ENCODE measurements at regions not wholly inside any gene's neighbourhood (a gene's known extent, or its start where the extent isn't known, plus 50 kb on each side); places are given as distances from the start of the nearest gene placed in this dataset.

GRCh38 chr12:115752913-115753726 lies 524.4 kb downstream of the MED13L start:
- dilution Hi-C loops (cut with MboI; ENCODE audit: extremely low pct_ligation_motif_present, low sequenced_read_pairs): no loop called here
- H4K20me1 ChIP-seq (replicated peaks; ENCODE audit: control insufficient read depth, extremely low read depth, insufficient read depth, low read length): no peaks in the 10 kb centered on the region
- H2AFZ ChIP-seq (ENCODE audit: low read depth, low read length): no peak overlapping the region
- no peak overlapping the region for H3K9ac ChIP-seq (replicated peaks; ENCODE audit: extremely low read depth, insufficient read depth, low read length)
- H3K79me2 ChIP-seq (ENCODE audit: control insufficient read depth, insufficient read depth, low read length): no peaks in the 10 kb centered on the region
- H3K9me1 ChIP-seq (replicated peaks; ENCODE audit: control insufficient read depth, extremely low read depth, insufficient read depth, low read length): no peaks in the 10 kb centered on the region
- no peak overlapping the region for H3K27ac ChIP-seq (ENCODE audit: insufficient read depth, low read depth, low read length)
- POLR2A ChIA-PET: no interaction called here
- H3K36me3 ChIP-seq (ENCODE audit: control insufficient read depth in 2 of 2, extremely low read depth in 1 of 2, insufficient read depth in 2 of 2, low read length in 2 of 2): no peaks in the 10 kb centered on the region
- peak; percentile 18 for DNase-seq (ENCODE audit: low read depth, low spot score)
- TF ChIP-seq FOS (IDR thresholded peaks at IDR 0.05; ENCODE audit: borderline replicate concordance, insufficient read depth, low read length) (no peak), CTCF (IDR thresholded peaks at IDR 0.05; ENCODE audit: extremely low read depth in 1 of 2, insufficient read depth in 1 of 2, low read depth in 1 of 2, low read length in 2 of 2) (peak; percentile 7 to 22)
- H3K9me3 ChIP-seq (replicated peaks; ENCODE audit: control insufficient read depth, insufficient read depth, low read length): no peaks in the 10 kb centered on the region
- H3K27me3 ChIP-seq (ENCODE audit: control insufficient read depth in 2 of 2, insufficient read depth in 2 of 2, low read length in 2 of 2): no peaks in the 10 kb centered on the region
- intact Hi-C loops (cut with micrococcal nuclease): loop anchor here (1.0 kb wide), 3 partner anchors 1085 to 1773 kb away; no protein-coding TSS in a partner anchor
- H3K4me3 ChIP-seq (replicated peaks in 1 of 3; ENCODE audit: insufficient read depth in 1 of 3, low read depth in 1 of 3, low read length in 3 of 3): no peak overlapping the region
- H3K4me2 ChIP-seq (ENCODE audit: insufficient read depth, low read length): no peak overlapping the region
- FAIRE-seq: no peak
- H3K4me1 ChIP-seq (ENCODE audit: control insufficient read depth, extremely low read depth, insufficient read depth, low read length): no peaks in the 10 kb centered on the region
- CTCF ChIA-PET: interaction anchor here (1.1 kb wide), 1 partner anchor 1773 kb away, joined by 3 read pairs; no protein-coding TSS in a partner anchor
- BruUV-seq (replicated peaks): no TSS peak

GRCh38 chr12:115752156-115752555 lies 525.3 kb downstream of the MED13L start:
- Histone ChIP-seq H3K4me1 (ENCODE audit: control insufficient read depth, extremely low read depth, insufficient read depth, low read length) (no peaks in the 10 kb centered on the region), H3K4me3 (replicated peaks in 1 of 3; ENCODE audit: insufficient read depth in 1 of 3, low read depth in 1 of 3, low read length in 3 of 3) (no peak overlapping the region), H3K27me3 (ENCODE audit: control insufficient read depth in 2 of 2, insufficient read depth in 2 of 2, low read length in 2 of 2) (no peaks in the 10 kb centered on the region), H3K9ac (replicated peaks; ENCODE audit: extremely low read depth, insufficient read depth, low read length) (no peak overlapping the region), H3K27ac (ENCODE audit: insufficient read depth, low read depth, low read length) (no peak overlapping the region), H3K9me1 (replicated peaks; ENCODE audit: control insufficient read depth, extremely low read depth, insufficient read depth, low read length) (no peaks in the 10 kb centered on the region), H4K20me1 (replicated peaks; ENCODE audit: control insufficient read depth, extremely low read depth, insufficient read depth, low read length) (no peaks in the 10 kb centered on the region), H3K79me2 (ENCODE audit: control insufficient read depth, insufficient read depth, low read length) (no peaks in the 10 kb centered on the region), H3K9me3 (replicated peaks; ENCODE audit: control insufficient read depth, insufficient read depth, low read length) (no peaks in the 10 kb centered on the region), H2AFZ (ENCODE audit: low read depth, low read length) (no peak overlapping the region), H3K4me2 (ENCODE audit: insufficient read depth, low read length) (no peak overlapping the region), H3K36me3 (ENCODE audit: control insufficient read depth in 2 of 2, extremely low read depth in 1 of 2, insufficient read depth in 2 of 2, low read length in 2 of 2) (no peaks in the 10 kb centered on the region)
- dilution Hi-C loops (cut with MboI; ENCODE audit: extremely low pct_ligation_motif_present, low sequenced_read_pairs): no loop called here
- TF ChIP-seq MYC (IDR thresholded peaks at IDR 0.05; ENCODE audit: low read depth, low read length) (no peak), CTCF (IDR thresholded peaks at IDR 0.05; ENCODE audit: extremely low read depth in 1 of 2, insufficient read depth in 1 of 2, low read depth in 1 of 2, low read length in 2 of 2) (no peak), JUN (IDR thresholded peaks at IDR 0.05; ENCODE audit: borderline replicate concordance, insufficient read depth, insufficient read length, low read depth) (no peak), POLR2AphosphoS5 (IDR thresholded peaks at IDR 0.05; ENCODE audit: insufficient read depth, low read depth, low read length) (no peak), POLR2A (IDR thresholded peaks at IDR 0.05; ENCODE audit: low read depth, low read length) (no peak), GATA2 (IDR thresholded peaks at IDR 0.05; ENCODE audit: insufficient read depth, insufficient read length, low read depth, low read length) (no peak), MAX (IDR thresholded peaks at IDR 0.05; ENCODE audit: insufficient read depth, insufficient read length) (no peak), EZH2 (IDR thresholded peaks at IDR 0.05; ENCODE audit: borderline replicate concordance, low read depth, low read length, severe bottlenecking) (no peak), FOS (IDR thresholded peaks at IDR 0.05; ENCODE audit: borderline replicate concordance, insufficient read depth, low read length) (no peak)
- CTCF ChIA-PET: interaction anchor here (1.1 kb wide), 1 partner anchor 1772 kb away, joined by 3 read pairs; no protein-coding TSS in a partner anchor
- intact Hi-C loops (cut with micrococcal nuclease): no loop called here
- POLR2A ChIA-PET: no interaction called here
- BruUV-seq (replicated peaks): no TSS peak
- DNase-seq (ENCODE audit: low read depth, low spot score) (no peak), FAIRE-seq (no peak)

All from endothelial cell of umbilical vein (primary cell).